ENCODE measurements at regions not wholly inside any gene's neighbourhood (a gene's known extent, or its start where the extent isn't known, plus 50 kb on each side); places are given as distances from the start of the nearest gene placed in this dataset.

- no peak for TF ChIP-seq KDM3A (CRISPR knock-in tag; IDR thresholded peaks at IDR 0.05; ENCODE audit: low read depth)
- no peak for TF ChIP-seq CTCF (CRISPR knock-in tag; IDR thresholded peaks at IDR 0.05)
- TF ChIP-seq, protein P1, sequence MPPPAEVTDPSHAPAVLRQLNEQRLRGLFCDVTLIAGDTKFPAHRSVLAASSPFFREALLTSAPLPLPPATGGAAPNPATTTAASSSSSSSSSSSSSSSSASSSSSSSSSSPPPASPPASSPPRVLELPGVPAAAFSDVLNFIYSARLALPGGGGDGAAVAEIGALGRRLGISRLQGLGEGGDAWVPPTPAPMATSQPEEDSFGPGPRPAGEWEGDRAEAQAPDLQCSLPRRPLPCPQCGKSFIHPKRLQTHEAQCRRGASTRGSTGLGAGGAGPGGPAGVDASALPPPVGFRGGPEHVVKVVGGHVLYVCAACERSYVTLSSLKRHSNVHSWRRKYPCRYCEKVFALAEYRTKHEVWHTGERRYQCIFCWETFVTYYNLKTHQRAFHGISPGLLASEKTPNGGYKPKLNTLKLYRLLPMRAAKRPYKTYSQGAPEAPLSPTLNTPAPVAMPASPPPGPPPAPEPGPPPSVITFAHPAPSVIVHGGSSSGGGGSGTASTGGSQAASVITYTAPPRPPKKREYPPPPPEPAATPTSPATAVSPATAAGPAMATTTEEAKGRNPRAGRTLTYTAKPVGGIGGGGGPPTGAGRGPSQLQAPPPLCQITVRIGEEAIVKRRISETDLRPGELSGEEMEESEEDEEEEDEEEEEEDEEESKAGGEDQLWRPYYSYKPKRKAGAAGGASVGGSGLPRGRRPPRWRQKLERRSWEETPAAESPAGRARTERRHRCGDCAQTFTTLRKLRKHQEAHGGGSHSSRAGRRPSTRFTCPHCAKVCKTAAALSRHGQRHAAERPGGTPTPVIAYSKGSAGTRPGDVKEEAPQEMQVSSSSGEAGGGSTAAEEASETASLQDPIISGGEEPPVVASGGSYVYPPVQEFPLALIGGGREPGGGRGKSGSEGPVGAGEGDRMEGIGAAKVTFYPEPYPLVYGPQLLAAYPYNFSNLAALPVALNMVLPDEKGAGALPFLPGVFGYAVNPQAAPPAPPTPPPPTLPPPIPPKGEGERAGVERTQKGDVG (CRISPR knock-in tag; IDR thresholded peaks at IDR 0.05; ENCODE audit: borderline replicate concordance), result no peak
- no peak for TF ChIP-seq ZNF724P (CRISPR knock-in tag; IDR thresholded peaks at IDR 0.05; ENCODE audit: borderline replicate concordance)
- TF ChIP-seq SMAD3 (CRISPR knock-in tag; IDR thresholded peaks at IDR 0.05), result no peak
- TF ChIP-seq EZH2 (conservative IDR thresholded peaks at IDR 0.05; ENCODE audit: low read depth, low read length), result no peak
- TF ChIP-seq MBD4 (IDR thresholded peaks at IDR 0.05; ENCODE audit: borderline replicate concordance, low read length), result no peak
Observed at GRCh38 chr9:28004900-28005299, 431.6 kb upstream of the C9orf72 start.
